ENCODE measurements at regions not wholly inside any gene's neighbourhood (a gene's known extent, or its start where the extent isn't known, plus 50 kb on each side); places are given as distances from the start of the nearest gene placed in this dataset.

- no peak for DNase-seq (ENCODE audit: low read depth in 2 of 3, low spot score in 1 of 3)
Observed at GRCh38 chr3:150036780-150037179, 66.1 kb upstream of the PFN2 start.

DNA sequence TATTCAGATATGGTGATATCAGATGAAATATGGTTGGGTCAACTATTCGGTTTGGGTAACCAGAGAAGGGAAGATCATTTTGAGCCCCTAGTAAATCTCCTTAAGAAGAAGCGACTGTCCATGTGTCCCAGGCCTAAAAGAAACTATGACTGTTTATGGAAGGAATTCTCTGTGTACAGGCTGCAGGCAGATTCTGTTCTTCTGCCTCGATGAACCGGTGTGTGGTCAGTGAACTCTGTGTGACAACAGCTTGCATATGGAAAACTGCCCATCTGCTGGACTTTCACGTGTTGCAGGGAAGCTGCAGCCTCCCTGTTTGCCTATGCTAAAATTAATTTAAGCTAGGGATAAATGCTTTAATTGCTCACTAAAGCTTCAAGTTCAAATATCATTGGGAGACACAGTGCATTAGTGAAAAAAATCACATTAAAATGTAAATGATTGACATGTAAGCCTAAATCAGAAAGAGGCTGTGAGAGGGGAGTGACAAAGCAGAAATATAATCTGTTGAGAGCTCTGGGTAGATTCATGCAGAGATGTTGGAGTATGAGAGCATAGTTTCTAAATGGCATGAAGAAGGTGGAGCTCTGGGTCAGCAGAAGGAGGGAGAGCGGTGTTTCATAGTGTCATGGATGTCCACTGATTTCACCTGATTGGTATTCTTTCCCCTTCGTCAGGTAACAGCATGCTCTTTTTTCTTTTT, 65.4 kb upstream of the PFN2 start:
- DNase-seq (ENCODE audit: low read depth in 2 of 3, low spot score in 1 of 3): no peak

DNA sequence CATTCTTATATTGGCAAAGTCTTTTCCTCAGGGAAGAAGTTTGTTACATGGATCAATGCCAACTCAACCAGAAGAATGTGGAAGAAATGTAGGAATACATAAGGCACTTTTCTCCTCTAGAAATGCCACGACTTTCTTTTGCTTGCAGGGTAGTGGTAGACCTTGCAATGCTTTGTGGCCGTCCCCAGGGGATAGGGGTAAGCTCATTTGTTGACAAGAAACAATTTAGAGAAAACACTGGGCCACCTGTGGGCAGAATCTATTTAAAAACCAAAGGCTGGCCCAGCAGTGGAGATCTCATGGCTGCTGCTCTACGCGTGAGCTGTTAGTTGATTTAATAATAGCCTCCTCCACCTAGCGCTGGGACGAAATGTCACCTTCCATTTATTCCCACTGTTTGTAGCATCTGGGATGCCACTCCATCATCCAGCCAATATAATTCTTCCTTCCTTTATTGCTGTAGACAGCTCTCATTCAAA, 64.6 kb upstream of the PFN2 start:
- DNase-seq (ENCODE audit: low read depth in 2 of 3, low spot score in 1 of 3): no peak

GRCh38 chr3:150033721-150034120, 63.0 kb upstream of the PFN2 start:
- DNase-seq (ENCODE audit: low read depth in 2 of 3, low spot score in 1 of 3): no peak

DNA sequence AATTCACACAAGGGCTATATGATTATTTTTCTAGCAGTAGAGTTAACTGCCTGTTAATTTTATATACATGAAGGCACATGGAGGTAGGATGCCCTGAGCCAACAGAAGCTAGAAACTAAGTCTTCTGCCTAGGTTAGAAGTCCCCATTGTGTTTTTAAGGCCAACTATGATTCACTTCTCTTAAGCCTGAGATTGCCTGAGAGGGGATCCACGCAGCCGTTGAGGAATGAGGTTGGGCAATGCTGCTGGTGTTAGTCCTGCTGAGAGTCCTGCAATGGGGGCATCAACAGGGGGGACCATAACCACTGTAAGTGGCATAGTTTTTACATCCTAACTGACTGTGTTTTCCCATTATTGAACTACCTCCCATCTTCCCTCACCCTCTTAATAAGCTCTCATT, 60.1 kb upstream of the PFN2 start:
- no peak for DNase-seq (ENCODE audit: low read depth in 2 of 3, low spot score in 1 of 3)

- DNase-seq (ENCODE audit: low read depth in 2 of 3, low spot score in 1 of 3): no peak
Observed at GRCh38 chr3:150023239-150023636, 52.5 kb upstream of the PFN2 start.

GRCh38 chr3:150022381-150023238, 51.9 kb upstream of the PFN2 start:
- DNase-seq (ENCODE audit: low read depth in 2 of 3, low spot score in 1 of 3): no peak

GRCh38 chr3:150020527-150020926, 49.8 kb upstream of the PFN2 start:
- no peak for DNase-seq (ENCODE audit: low read depth in 2 of 3, low spot score in 1 of 3)

Data from stimulated activated CD4-positive, alpha-beta T cell treated with anti-CD3 and anti-CD28 coated beads, Interleukin-12 subunit alpha, Interleukin-12 subunit beta, amount 100 ng/mL, for 48 hours (primary cell).